ENCODE measurements at regions not wholly inside any gene's neighbourhood (a gene's known extent, or its start where the extent isn't known, plus 50 kb on each side); places are given as distances from the start of the nearest gene placed in this dataset.

DNA sequence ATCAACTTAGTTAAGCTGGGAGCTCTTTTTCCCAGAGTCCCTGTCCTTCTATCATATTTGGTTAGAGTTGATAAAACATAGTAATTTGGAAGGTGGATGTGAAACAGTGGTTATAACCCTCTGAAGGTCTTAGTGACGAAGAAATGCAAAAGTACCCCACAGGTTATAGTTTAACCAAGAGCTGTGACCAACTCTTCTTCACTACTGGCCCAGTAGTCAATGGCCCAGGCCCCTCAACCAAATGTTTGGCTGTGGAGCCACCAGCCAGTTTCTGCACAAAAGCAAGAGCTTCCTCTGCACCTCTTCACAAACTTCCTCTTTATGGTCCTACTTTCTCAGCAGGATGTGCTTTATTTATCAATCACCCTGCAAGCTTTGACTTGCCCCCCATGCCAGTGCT lies 132.6 kb downstream of the BMP4 start:
- Histone ChIP-seq H3K4me3 (no peak overlapping the region), H3K27me3 (replicated peaks; ENCODE audit: insufficient read depth) (no peaks in the 10 kb centered on the region), H3K27ac (no peak overlapping the region), H3K9me3 (no peaks in the 10 kb centered on the region), H3K4me1 (replicated peaks) (no peaks in the 10 kb centered on the region), H3K36me3 (no peaks in the 10 kb centered on the region)
- DNase-seq (ENCODE audit: low spot score) = no peak
- intact Hi-C loops (cut with DNase I) = no loop called here
- 100% methylated on average over 1 of the region's 1 CpG for WGBS
- no peak for TF ChIP-seq POLR2AphosphoS5 (IDR thresholded peaks at IDR 0.05)
- no peak for TF ChIP-seq POLR2A (IDR thresholded peaks at IDR 0.05)
- TF ChIP-seq CTCF (IDR thresholded peaks at IDR 0.05) = no peak

DNA sequence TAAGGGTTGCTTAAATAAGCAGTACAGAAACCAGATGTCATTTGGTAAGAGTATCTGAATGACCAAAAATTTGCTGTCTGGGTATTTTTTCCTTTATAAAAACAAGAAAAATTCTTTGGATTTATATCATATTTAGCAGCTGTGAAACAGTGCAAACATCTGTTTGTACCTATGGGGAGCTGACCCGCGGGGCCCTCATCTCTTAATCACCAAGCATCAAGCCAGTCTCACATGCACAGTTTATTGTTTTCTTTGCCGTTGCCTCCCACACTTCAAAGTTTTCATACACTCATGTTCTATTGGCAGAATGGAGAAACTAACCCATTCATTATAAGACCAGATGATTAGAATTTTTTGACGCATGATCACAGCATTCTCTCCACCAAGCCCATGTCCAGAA lies 142.2 kb downstream of the BMP4 start:
- WGBS = 57% methylated on average over 4 of the region's 4 CpGs
- Histone ChIP-seq H3K9me3 (no peaks in the 10 kb centered on the region), H3K27me3 (replicated peaks; ENCODE audit: insufficient read depth) (no peaks in the 10 kb centered on the region), H3K36me3 (no peaks in the 10 kb centered on the region), H3K27ac (no peak overlapping the region), H3K4me3 (no peak overlapping the region), H3K4me1 (replicated peaks) (no peaks in the 10 kb centered on the region)
- TF ChIP-seq CTCF (IDR thresholded peaks at IDR 0.05) (no peak), POLR2A (IDR thresholded peaks at IDR 0.05) (no peak), POLR2AphosphoS5 (IDR thresholded peaks at IDR 0.05) (no peak)
- intact Hi-C loops (cut with DNase I) = no loop called here
- no peak for DNase-seq (ENCODE audit: low spot score)

- H3K4me1 ChIP-seq (replicated peaks) = no peaks in the 10 kb centered on the region
- TF ChIP-seq POLR2A (IDR thresholded peaks at IDR 0.05) (no peak), POLR2AphosphoS5 (IDR thresholded peaks at IDR 0.05) (no peak), CTCF (IDR thresholded peaks at IDR 0.05) (no peak)
- H3K27me3 ChIP-seq (replicated peaks; ENCODE audit: insufficient read depth) = no peaks in the 10 kb centered on the region
- H3K36me3 ChIP-seq = no peaks in the 10 kb centered on the region
- no peaks in the 10 kb centered on the region for H3K9me3 ChIP-seq
- 87% methylated on average over 7 of the region's 7 CpGs for WGBS
- H3K27ac ChIP-seq = no peak overlapping the region
- intact Hi-C loops (cut with DNase I) = no loop called here
- no peak overlapping the region for H3K4me3 ChIP-seq
- DNase-seq (ENCODE audit: low spot score) = no peak
Observed at GRCh38 chr14:53810221-53810620, 146.4 kb downstream of the BMP4 start.

- Histone ChIP-seq H3K36me3 (no peaks in the 10 kb centered on the region), H3K27ac (no peak overlapping the region), H3K9me3 (no peaks in the 10 kb centered on the region), H3K27me3 (replicated peaks; ENCODE audit: insufficient read depth) (no peaks in the 10 kb centered on the region), H3K4me1 (replicated peaks) (no peaks in the 10 kb centered on the region), H3K4me3 (no peak overlapping the region)
- no peak for DNase-seq (ENCODE audit: low spot score)
- TF ChIP-seq CTCF (IDR thresholded peaks at IDR 0.05) (no peak), POLR2A (IDR thresholded peaks at IDR 0.05) (no peak)
- intact Hi-C loops (cut with DNase I) = no loop called here
Observed at GRCh38 chr14:53808042-53808441, 148.6 kb downstream of the BMP4 start.

DNA sequence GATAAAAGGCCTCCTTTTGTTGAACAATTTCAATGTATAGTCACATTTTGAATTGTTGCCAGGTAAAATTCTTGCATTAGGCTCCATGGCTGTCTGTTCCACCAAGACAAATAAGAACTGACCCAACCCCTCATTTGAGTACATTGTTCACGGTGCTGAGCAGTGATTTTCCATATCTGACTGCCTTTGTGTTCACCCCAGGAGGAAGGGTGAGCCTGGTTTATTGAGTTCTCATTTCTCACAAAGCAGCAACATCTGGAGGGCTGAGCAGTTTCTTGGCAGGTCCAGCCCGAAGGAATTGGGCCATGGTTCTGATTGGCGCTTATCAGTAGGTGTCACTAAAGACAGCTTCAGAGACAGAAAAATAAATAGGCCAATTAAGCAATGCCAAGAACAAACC lies 149.1 kb downstream of the BMP4 start:
- intact Hi-C loops (cut with DNase I) = no loop called here
- TF ChIP-seq POLR2AphosphoS5 (IDR thresholded peaks at IDR 0.05) = no peak
- TF ChIP-seq CTCF (IDR thresholded peaks at IDR 0.05) = no peak
- no peak for TF ChIP-seq POLR2A (IDR thresholded peaks at IDR 0.05)
- H3K36me3 ChIP-seq = no peaks in the 10 kb centered on the region
- DNase-seq (ENCODE audit: low spot score) = no peak
- H3K4me3 ChIP-seq = no peak overlapping the region
- no peak overlapping the region for H3K27ac ChIP-seq
- H3K9me3 ChIP-seq = no peaks in the 10 kb centered on the region
- no peaks in the 10 kb centered on the region for H3K4me1 ChIP-seq (replicated peaks)
- 39% methylated on average over 3 of the region's 3 CpGs for WGBS
- H3K27me3 ChIP-seq (replicated peaks; ENCODE audit: insufficient read depth) = no peaks in the 10 kb centered on the region
